CD4-positive, alpha-beta T cell treated with Interleukin-17A for 4 hours (primary cell): ENCODE measurements at regions not wholly inside any gene's neighbourhood (a gene's known extent, or its start where the extent isn't known, plus 50 kb on each side); places are given as distances from the start of the nearest gene placed in this dataset.

ENCODE experiments used
- DNase-seq: peaks from one replicate; pipeline ENCODE4 v3.0.0-alpha.2; 2020; ENCODE audit warnings: mixed read lengths

- DNase-seq = no peak
These were observed 114.6 kb upstream of the ADGRL3 start for GRCh38 chr4:61085534-61085933.

DNA sequence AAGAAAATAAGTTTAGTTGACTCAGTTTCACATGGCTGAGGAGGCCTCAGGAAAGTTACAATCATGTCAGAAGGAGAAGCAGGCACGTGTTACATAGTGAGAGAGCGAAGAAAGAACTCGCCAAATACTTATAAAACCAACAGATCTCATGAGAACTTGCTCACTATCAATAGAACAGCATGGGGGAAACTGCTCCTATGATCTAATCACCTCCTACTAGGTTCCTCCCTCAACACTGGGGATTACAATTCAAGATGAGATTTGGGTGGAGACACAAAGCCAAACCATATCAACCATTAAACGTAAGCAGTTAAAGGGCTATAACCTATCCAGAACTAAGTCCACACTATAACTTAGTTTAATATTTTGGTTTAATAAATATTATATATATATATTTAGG is 113.8 kb upstream of the ADGRL3 start:
- DNase-seq = no peak

- no peak for DNase-seq
These were observed 113.1 kb upstream of the ADGRL3 start for GRCh38 chr4:61086979-61087378.

GRCh38 chr4:61094854-61095598 is 105.1 kb upstream of the ADGRL3 start:
- no peak for DNase-seq

- DNase-seq = no peak
These were observed 71.4 kb upstream of the ADGRL3 start for GRCh38 chr4:61128682-61129081.

- no peak for DNase-seq
These were observed 70.2 kb upstream of the ADGRL3 start for GRCh38 chr4:61129971-61130370.

DNA sequence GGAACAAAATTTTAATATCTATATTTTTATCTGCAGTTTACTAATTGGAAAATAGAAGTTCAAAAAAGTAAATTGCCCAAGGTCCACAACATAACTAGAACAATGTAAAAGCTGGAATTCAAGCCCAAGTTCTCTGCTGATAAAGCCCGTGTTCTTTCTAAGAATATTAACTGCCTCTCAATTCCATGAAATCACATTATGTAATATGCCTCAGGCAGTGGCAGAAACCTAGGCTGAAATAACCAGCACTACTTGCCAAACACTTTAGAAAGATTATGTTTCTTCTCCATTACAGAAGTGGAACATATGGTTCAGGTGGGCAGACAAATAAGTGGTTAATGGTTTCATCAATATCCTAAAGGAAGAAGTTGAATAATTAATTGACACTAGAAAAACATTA is 56.7 kb upstream of the ADGRL3 start:
- DNase-seq = no peak

- no peak for DNase-seq
These were observed 50.8 kb upstream of the ADGRL3 start for GRCh38 chr4:61149278-61149677.
